GM13977 (cell line): ENCODE measurements at regions not wholly inside any gene's neighbourhood (a gene's known extent, or its start where the extent isn't known, plus 50 kb on each side); places are given as distances from the start of the nearest gene placed in this dataset.

Experiments
- DNase-seq: peaks from one replicate; pipeline ENCODE4 v3.0.0; 2012; ENCODE audit warnings: low spot score
- CTCF ChIP-seq: IDR thresholded peaks from 2 replicates; pipeline ENCODE4 v1.5.1; 2012; ENCODE audit warnings: mild to moderate bottlenecking, control low read depth; ENCODE audit not compliant: insufficient read depth; ENCODE audit errors: extremely low read depth, missing control alignments
- in situ Hi-C: fragments of 300-500 bp; cut with MboI; formaldehyde crosslinking; loops from one replicate; pipeline ENCODE4 v1.12.0; 2022; ENCODE audit warnings: low sequenced_read_pairs, low pct_unique_long_range_greater_than_20kb, mixed read lengths, inconsistent platforms; ENCODE audit not compliant: unreplicated experiment

GRCh38 chr6:105880030-105880492 is 206.1 kb upstream of the PRDM1 start:
- DNase-seq, result no peak
- in situ Hi-C loops, result no loop called here
- TF ChIP-seq CTCF, result no peak

- DNase-seq, result no peak
- TF ChIP-seq CTCF, result no peak
- in situ Hi-C loops, result no loop called here
These were observed 207.0 kb upstream of the PRDM1 start for GRCh38 chr6:105879146-105879545.

GRCh38 chr6:105875974-105876640 is 210.0 kb upstream of the PRDM1 start:
- DNase-seq, result no peak
- in situ Hi-C loops, result no loop called here
- TF ChIP-seq CTCF, result no peak

GRCh38 chr6:105874835-105875626 is 211.1 kb upstream of the PRDM1 start:
- in situ Hi-C loops, result no loop called here

GRCh38 chr6:105873799-105874198 is 212.3 kb upstream of the PRDM1 start:
- DNase-seq, result no peak
- TF ChIP-seq CTCF, result no peak
- in situ Hi-C loops, result no loop called here

More at GRCh38 chr6:105874835-105875626, 211.1 kb upstream of the PRDM1 start:
- TF ChIP-seq CTCF, result no peak
- DNase-seq, result no peak

GRCh38 chr6:105873211-105873704 is 212.9 kb upstream of the PRDM1 start:
- no peak for DNase-seq
- in situ Hi-C loops, result no loop called here
- no peak for TF ChIP-seq CTCF
